GM19372 (cell line): ENCODE measurements at regions not wholly inside any gene's neighbourhood (a gene's known extent, or its start where the extent isn't known, plus 50 kb on each side); places are given as distances from the start of the nearest gene placed in this dataset.

Experiments
- ATAC-seq: cut with Tn5 transposase; IDR thresholded peaks from one replicate; pipeline ENCODE4 v1.9.1; 2021; ENCODE audit warnings: mild to moderate bottlenecking, low read depth, moderate library complexity; ENCODE audit not compliant: unreplicated experiment

GRCh38 chr18:32545631-32546030, 74.9 kb upstream of the GAREM1 start:
- ATAC-seq: no peak

GRCh38 chr18:32544088-32544487, 73.4 kb upstream of the GAREM1 start:
- no peak for ATAC-seq

- ATAC-seq: no peak
Observed at GRCh38 chr18:32542221-32542798, 71.6 kb upstream of the GAREM1 start.

- ATAC-seq: no peak
Observed at GRCh38 chr18:32530947-32531651, 60.4 kb upstream of the GAREM1 start.

- ATAC-seq: no peak
Observed at GRCh38 chr18:32529722-32530420, 59.2 kb upstream of the GAREM1 start.

- ATAC-seq: no peak
Observed at GRCh38 chr18:32520771-32521170, 50.1 kb upstream of the GAREM1 start.
